ENCODE measurements at regions not wholly inside any gene's neighbourhood (a gene's known extent, or its start where the extent isn't known, plus 50 kb on each side); places are given as distances from the start of the nearest gene placed in this dataset.

DNA sequence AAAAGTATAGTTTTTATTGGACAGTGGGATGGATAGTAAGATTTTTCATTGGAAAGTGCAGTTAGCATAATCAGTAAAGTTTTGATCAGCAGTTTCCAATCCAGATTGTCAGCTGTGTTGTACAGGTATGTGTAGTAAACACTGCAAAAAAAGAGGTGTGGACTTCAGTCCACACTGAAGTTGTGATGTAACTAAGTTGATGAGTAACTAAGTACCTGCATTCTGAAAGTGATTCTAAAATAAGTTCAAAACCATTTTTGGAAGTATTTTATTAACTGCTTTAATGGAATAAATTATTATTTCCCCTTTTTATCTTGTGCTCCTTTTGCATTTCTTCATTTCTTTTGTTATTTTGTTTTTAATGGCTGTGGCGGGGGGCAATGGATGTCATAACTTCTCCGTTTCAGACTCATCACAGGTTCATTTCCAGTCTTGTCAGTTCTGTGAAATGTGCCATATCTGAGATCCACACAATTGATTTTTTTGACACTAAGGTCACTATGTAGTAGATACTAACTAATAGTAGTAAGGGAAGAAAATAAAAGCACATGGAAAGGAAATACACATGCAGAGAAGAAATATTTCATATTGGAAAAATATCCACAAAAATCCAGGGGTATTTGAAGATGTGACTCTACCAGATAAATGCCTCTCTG, 247.5 kb downstream of the GABRG1 start:
- no peak overlapping the region for H3K4me3 ChIP-seq
- no peak for DNase-seq
- WGBS, 2 donors, result 92% methylated on average over 2 of the region's 2 CpGs

DNA sequence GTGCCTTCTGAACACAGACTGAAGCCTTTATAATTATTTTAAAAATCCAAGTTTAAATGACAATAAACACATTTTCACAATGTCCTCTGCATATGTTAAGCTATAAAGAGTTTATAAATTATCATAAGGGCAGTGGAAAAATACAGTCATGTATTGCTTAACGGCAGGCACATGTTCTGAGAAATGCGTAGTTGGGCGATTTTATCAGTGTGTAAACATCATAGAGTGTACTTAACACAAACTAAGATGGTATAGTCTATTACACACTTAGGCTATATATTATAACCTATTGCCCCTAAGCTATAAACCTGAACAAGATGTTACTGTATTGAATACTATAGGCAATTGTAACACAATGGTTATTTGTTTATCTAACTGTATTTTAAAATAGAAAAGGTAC, 254.7 kb downstream of the GABRG1 start:
- H3K27me3 ChIP-seq, result no peaks in the 10 kb centered on the region
- intact Hi-C loops (cut with DNase I; ENCODE audit: low total_unique reads), result no loop called here
- H3K27ac ChIP-seq, result no peak overlapping the region
- WGBS, 2 donors, result 66 to 81% methylated on average over 3 of the region's 3 CpGs
- no peaks in the 10 kb centered on the region for H3K4me1 ChIP-seq
- no peaks in the 10 kb centered on the region for H3K36me3 ChIP-seq (ENCODE audit: low read depth, missing control alignments)
- no peaks in the 10 kb centered on the region for H3K9me3 ChIP-seq
- TF ChIP-seq POLR2A (IDR thresholded peaks at IDR 0.05), result no peak
- TF ChIP-seq, protein P1, sequence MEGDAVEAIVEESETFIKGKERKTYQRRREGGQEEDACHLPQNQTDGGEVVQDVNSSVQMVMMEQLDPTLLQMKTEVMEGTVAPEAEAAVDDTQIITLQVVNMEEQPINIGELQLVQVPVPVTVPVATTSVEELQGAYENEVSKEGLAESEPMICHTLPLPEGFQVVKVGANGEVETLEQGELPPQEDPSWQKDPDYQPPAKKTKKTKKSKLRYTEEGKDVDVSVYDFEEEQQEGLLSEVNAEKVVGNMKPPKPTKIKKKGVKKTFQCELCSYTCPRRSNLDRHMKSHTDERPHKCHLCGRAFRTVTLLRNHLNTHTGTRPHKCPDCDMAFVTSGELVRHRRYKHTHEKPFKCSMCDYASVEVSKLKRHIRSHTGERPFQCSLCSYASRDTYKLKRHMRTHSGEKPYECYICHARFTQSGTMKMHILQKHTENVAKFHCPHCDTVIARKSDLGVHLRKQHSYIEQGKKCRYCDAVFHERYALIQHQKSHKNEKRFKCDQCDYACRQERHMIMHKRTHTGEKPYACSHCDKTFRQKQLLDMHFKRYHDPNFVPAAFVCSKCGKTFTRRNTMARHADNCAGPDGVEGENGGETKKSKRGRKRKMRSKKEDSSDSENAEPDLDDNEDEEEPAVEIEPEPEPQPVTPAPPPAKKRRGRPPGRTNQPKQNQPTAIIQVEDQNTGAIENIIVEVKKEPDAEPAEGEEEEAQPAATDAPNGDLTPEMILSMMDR (IDR thresholded peaks at IDR 0.05), result no peak
- H3K4me3 ChIP-seq, result no peak overlapping the region
- no peak for DNase-seq

More for the DNA sequence above, 247.5 kb downstream of the GABRG1 start:
- Histone ChIP-seq H3K36me3 (ENCODE audit: low read depth, missing control alignments) (no peaks in the 10 kb centered on the region), H3K4me1 (no peaks in the 10 kb centered on the region), H3K9me3 (no peaks in the 10 kb centered on the region), H3K27ac (no peak overlapping the region), H3K27me3 (no peaks in the 10 kb centered on the region)
- intact Hi-C loops (cut with DNase I; ENCODE audit: low total_unique reads), result no loop called here
- TF ChIP-seq, protein P1 (IDR thresholded peaks at IDR 0.05), result no peak
- no peak for TF ChIP-seq POLR2A (IDR thresholded peaks at IDR 0.05)

DNA sequence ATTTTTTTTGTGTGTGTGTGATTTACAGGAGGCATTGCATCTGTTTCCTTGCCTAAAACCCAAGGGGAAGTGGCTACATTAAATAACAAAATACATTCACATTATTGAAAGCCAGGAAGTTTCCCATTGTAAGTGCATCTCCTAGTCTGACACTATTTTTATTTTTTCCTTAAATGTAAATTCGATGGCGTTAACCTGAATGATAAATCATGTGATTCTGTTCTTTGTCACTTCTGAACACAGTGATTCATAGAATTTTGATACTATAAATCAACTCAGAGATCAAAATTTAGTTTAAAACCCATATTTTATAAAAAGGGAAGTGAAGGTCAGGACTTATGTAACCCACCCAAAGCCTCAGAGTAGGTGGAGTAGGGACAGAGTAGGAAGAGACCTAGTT, 258.1 kb downstream of the GABRG1 start:
- 82 to 86% methylated on average over 2 of the region's 2 CpGs for whole genome bisulfite sequencing, 2 donors
- H3K4me3 ChIP-seq, result no peak overlapping the region

DNA sequence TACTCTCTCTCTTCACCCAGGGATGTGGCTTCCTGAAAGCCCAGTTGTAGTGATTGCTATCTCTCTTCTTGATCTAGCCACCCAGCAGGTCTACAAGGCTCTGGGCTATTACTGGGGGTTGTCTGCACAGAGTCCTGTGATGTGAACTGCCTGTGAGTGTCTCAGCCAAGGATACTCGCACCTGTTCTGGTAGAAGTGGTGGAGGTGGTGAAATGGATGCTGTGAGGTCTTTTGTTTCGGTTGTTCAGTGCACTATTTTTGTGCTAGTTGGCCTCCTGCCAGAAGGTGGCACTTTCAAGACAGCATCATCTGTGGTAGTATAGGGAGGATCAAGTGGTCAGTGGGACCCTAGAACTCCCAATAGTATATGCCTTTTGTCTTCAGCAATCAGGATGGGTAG, 268.0 kb downstream of the GABRG1 start:
- no peaks in the 10 kb centered on the region for H3K36me3 ChIP-seq (ENCODE audit: low read depth, missing control alignments)
- no peak for DNase-seq
- intact Hi-C loops (cut with DNase I; ENCODE audit: low total_unique reads), result no loop called here
- H3K9me3 ChIP-seq, result no peaks in the 10 kb centered on the region
- no peaks in the 10 kb centered on the region for H3K27me3 ChIP-seq
- H3K27ac ChIP-seq, result no peak overlapping the region
- WGBS, 2 donors, result 88 to 94% methylated on average over 2 of the region's 2 CpGs
- H3K4me3 ChIP-seq, result no peak overlapping the region
- no peaks in the 10 kb centered on the region for H3K4me1 ChIP-seq
- no peak for TF ChIP-seq POLR2A (IDR thresholded peaks at IDR 0.05)
- TF ChIP-seq, protein P1 (IDR thresholded peaks at IDR 0.05), result no peak

More for the DNA sequence above, 258.1 kb downstream of the GABRG1 start:
- H3K27ac ChIP-seq, result no peak overlapping the region
- TF ChIP-seq, protein P1 (IDR thresholded peaks at IDR 0.05), result no peak
- no peak for TF ChIP-seq POLR2A (IDR thresholded peaks at IDR 0.05)
- H3K36me3 ChIP-seq (ENCODE audit: low read depth, missing control alignments), result no peaks in the 10 kb centered on the region
- H3K4me1 ChIP-seq, result no peaks in the 10 kb centered on the region
- H3K9me3 ChIP-seq, result no peaks in the 10 kb centered on the region
- no peak for DNase-seq
- H3K27me3 ChIP-seq, result no peaks in the 10 kb centered on the region
- intact Hi-C loops (cut with DNase I; ENCODE audit: low total_unique reads), result no loop called here

DNA sequence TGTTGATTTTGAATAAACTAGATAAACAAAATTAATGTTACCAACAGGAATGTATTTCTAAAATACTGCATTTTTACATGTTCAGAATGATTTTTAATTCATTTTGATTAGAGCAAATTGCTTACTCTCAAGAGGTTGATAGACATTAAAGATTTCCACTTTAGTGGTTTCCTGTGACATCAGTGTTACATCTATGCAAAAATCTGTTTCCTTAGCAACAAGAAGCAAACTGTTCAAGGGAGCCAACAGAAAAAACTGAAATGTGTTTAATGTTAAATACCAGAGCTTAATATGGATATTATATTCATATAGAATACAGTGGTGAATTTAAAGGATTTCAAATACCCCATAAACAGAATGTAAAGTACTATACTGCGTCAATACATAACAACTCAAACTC, 277.8 kb downstream of the GABRG1 start:
- Histone ChIP-seq H3K36me3 (ENCODE audit: low read depth, missing control alignments) (no peaks in the 10 kb centered on the region), H3K27ac (no peak overlapping the region), H3K4me3 (no peak overlapping the region), H3K9me3 (no peaks in the 10 kb centered on the region), H3K27me3 (no peaks in the 10 kb centered on the region), H3K4me1 (no peaks in the 10 kb centered on the region)
- DNase-seq, result no peak
- intact Hi-C loops (cut with DNase I; ENCODE audit: low total_unique reads), result no loop called here
- no peak for TF ChIP-seq POLR2A (IDR thresholded peaks at IDR 0.05)
- TF ChIP-seq, protein P1 (IDR thresholded peaks at IDR 0.05), result no peak
- 89 to 92% methylated on average over 1 of the region's 1 CpG for WGBS, 2 donors
